ENCODE measurements at regions not wholly inside any gene's neighbourhood (a gene's known extent, or its start where the extent isn't known, plus 50 kb on each side); places are given as distances from the start of the nearest gene placed in this dataset.
"Not testable (repeated sequence)": the region's sequence is repeated elsewhere in the genome, so short reads cannot be mapped to it uniquely, and the experiment has no call there.

DNA sequence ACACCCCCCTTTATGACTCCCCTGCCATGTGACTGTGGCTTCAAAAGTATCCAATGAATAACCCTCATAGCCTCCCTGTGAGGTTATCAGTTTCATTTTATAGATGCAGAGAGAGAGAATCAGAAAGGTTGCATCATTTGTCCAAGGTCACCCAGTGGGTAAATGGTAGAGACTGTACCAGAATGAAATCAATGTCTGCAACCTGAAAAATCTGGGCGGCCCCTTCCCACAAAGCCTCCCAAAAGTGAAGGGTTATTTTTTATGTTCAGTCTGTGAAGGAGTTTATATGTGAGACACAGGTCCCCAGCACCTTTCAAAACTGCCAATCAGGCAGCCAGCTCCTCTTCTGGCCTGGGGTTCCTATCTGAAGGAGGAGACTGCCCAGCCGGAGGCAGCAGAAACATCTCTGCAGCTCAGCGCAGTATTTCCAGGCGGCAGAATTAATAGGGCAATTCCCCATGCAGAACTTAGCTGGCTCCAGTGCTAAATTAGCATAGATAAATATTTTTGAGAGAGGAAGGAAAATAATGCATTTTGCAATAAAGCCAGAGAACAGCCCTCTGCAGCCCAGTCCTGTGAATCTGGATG is 130.8 kb upstream of the PRR20G start:
- no peak for DNase-seq (ENCODE audit: low spot score)

DNA sequence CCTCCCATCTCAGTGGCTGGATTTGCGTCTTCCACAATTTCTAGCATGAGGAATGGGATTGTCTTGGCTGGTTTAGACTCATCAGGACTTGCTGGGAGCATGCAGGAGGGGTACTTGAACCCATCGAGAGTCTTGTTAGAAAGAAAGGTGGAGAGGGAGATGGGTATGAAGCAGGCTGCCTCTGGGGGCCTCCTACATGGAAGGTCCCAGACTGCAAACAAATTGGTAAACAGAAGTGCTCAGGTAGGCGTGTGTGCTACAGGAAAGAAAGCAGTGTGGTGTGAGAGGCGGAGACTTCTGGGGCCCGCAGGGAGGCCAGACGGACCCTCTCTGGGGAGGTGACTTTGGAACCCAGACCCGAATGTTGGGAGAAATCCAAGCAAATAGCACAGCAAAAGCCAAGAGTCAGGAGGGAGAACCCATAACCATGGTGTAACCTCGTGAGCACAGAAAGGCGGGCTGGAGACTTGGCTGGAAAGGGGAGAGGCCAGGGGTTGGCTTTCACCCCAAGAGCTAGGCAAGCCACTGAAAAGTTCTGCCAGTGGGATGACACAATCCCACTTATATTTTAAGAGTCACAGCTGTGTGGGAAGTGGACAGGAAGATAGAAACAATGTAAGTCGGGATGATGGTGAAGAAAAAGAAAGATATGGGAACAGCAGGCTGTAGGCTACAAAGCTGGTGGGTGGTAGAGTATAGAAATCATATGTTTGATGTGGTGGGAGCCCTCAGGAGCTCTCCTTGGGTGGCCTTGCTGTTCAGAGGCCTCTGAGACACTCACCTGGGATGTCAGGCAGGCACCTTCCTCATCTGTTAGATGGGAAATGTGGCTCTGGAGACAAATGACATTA is 130.1 kb upstream of the PRR20G start:
- DNase-seq (ENCODE audit: low spot score): no peak

- no peak for DNase-seq (ENCODE audit: low spot score)
Measured at GRCh38 chr3:127413871-127414270, 126.0 kb upstream of the PRR20G start.

GRCh38 chr3:127413318-127413673 is 125.5 kb upstream of the PRR20G start:
- DNase-seq (ENCODE audit: low spot score): no peak

- DNase-seq (ENCODE audit: low spot score): no peak
Measured at GRCh38 chr3:127412578-127413317, 124.9 kb upstream of the PRR20G start.

DNA sequence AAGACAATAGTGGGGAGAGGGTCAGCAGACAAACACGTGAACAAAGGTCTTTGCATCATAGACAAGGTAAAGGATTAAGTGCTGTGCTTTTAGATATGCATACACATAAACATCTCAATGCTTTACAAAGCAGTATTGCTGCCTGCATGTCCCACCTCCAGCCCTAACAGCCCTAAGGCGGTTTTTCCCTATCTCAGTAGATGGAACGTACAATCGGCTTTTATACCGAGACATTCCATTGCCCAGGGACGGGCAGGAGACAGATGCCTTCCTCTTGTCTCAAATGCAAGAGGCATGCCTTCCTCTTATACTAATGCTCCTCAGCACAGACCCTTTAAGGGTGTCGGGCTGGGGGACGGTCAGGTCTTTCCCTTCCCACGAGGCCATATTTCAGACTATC is 124.0 kb upstream of the PRR20G start:
- DNase-seq (ENCODE audit: low spot score): not testable (repeated sequence)

DNA sequence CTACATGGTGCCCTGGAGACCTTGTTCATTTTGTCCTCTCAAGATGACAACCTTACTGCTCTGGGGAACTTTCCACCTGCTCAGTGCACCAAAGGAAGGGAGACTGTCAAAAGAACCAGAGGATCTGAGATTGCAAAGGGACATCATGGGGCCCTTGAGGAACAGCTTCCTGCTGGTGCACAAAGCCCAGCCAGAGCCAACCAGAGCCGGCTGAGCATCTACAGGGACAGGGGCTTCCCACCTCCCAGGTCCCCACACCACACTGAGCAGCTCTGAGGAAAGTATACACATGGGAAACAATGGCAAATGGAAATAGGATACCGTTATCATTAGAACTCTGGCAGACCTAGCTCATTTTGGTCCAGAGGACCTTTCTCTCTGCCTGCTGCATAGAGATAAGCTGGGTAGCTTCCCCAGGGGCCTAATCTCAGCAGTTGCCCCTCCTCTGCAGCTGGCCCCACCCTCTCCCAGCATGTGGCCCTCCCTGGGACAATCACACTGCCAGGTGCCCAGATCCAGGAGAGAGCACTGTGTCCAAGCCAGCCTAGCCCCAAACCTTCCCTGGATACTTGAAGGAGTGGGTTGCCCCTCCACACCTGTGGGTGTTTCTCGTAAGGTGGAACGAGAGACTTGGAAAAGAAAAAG is 123.4 kb upstream of the PRR20G start:
- DNase-seq (ENCODE audit: low spot score): no peak

DNA sequence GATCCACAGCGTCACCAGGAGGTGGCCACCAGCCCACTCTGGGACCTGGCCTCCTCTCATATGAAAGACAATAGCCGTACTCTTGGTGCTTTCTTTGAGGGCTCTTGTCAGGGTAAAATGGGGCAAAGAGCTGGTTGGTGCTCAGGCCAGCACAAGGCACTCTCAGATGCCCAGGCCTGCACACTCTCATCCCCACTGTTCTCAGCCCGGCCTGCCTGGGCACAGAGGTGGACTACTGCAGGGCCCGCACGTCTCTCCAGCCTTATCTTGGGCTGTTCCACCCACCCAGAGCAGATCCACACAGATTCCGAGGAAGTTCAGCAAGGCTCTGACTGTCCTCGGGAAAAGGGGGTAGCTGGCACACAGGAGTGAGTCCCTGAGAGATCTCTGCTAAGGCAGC is 122.8 kb upstream of the PRR20G start:
- no peak for DNase-seq (ENCODE audit: low spot score)

- no peak for DNase-seq (ENCODE audit: low spot score)
Measured at GRCh38 chr3:127410137-127410488, 122.3 kb upstream of the PRR20G start.

- no peak for DNase-seq (ENCODE audit: low spot score)
Measured at GRCh38 chr3:127409421-127410136, 121.7 kb upstream of the PRR20G start.

DNA sequence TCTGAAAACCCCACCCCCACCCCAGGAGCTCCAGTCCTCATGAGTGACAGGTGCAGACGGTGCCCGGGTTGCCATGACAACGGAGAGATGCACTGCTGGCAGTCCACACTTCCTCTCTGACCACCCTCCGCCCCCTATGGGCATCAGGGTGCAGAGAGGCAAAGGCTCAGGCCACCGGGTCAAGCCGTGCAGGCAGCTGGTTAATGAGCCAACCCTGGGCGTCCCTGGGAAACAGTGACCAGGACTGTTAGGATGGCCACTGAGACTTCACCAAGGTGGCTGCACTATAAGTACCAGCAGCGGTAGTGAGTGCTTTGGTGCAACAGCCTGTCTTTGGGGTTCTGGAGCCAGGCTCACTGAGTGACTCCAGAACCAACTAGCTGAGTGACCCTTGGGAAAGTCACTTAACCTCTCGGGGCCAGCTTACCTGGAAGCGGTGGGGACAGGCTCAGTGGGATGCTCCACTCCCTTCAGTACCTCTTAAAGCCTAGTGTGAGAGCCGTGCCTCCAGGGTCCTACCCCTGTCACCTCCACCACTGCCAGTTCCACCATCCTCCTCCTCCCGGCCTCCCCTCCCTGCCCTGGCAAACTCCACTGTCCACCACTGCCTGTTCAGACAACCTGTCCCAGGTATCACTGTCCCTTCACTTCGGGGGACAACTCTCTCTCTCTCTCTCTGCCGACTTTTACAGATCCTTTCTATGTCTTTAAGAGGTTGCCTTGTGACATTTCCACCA is 121.0 kb upstream of the PRR20G start:
- no peak for DNase-seq (ENCODE audit: low spot score)

DNA sequence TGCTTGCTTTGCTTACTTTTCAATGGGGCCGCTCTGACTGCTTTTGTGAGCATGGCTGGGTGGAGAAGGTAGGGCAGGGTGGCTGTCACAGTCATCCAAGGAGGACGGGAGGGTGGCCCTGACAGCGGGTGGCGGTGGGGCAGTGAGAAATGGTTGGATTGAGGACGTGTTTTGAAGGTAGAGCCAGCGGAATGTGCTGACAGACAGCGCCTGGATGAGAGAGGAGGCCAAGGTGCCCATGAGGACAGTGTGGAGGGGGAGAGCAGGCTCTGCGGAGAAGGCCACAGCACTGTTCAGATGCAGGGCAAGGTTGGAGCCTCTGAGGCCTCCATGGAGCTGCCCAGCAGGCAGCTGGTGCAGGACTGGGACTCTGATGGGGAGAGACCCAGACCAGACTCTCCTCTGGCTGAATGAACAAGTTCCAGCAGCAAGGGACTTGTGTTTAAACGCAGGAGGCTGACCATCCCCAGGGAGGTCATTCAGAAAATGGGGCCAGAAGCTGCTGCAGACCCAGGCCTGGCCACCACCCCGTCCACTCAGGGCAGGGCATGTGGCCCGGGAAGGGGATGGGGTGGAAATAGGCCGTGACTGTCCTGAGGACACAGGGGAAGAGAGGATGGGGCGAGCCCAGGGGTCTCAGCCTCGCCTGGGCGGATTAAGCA is 120.3 kb upstream of the PRR20G start:
- DNase-seq (ENCODE audit: low spot score): no peak

DNA sequence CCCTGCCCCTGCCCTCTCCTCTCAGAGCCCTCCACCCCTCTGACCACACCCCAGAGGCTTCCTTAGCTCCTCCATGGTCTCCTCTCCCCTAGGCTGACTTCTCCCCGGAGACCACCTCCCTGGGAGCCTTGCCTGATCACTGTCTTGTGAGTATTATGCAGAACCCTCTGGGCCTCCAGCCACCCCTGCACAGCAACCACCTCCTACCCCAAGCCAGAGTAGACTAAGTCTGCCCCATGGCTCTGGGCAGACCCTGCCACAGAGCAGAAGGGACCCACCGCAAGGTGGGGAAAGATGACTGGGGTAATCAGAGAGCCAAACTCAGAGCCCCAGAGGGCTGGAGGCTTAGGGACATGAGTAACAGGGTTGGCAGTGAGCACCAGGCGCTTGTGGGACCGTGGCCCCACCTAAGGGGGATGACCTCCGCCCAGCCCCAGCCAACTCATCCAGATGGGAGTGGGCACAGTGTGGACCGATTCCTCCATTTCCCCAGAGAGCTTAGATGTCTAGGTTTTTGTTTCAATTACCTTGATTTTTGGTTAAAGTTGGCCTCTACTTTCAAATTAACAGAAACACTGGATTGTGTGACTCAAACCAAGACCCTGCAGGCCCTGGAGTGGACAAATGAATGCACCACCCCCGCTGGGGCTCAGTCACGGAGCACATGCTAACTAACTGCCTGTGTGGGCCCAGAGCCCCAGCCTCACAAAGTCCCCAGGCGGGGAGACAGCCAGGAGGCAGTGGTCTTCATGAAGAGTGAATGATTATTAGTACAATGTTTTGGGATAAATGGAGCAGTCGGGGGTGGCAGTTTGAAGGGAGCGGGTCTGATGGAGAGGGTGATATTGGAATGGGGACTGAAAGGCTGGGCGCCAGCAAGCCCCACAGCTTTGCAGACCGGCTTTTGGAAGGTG is 119.4 kb upstream of the PRR20G start:
- no peak for DNase-seq (ENCODE audit: low spot score)

GRCh38 chr3:127406309-127407025 is 118.6 kb upstream of the PRR20G start:
- peak; percentile 47 for DNase-seq (ENCODE audit: low spot score)

GRCh38 chr3:127405791-127406190 is 117.9 kb upstream of the PRR20G start:
- DNase-seq (ENCODE audit: low spot score): no peak

- DNase-seq (ENCODE audit: low spot score): no peak
Measured at GRCh38 chr3:127405010-127405598, 117.3 kb upstream of the PRR20G start.

DNA sequence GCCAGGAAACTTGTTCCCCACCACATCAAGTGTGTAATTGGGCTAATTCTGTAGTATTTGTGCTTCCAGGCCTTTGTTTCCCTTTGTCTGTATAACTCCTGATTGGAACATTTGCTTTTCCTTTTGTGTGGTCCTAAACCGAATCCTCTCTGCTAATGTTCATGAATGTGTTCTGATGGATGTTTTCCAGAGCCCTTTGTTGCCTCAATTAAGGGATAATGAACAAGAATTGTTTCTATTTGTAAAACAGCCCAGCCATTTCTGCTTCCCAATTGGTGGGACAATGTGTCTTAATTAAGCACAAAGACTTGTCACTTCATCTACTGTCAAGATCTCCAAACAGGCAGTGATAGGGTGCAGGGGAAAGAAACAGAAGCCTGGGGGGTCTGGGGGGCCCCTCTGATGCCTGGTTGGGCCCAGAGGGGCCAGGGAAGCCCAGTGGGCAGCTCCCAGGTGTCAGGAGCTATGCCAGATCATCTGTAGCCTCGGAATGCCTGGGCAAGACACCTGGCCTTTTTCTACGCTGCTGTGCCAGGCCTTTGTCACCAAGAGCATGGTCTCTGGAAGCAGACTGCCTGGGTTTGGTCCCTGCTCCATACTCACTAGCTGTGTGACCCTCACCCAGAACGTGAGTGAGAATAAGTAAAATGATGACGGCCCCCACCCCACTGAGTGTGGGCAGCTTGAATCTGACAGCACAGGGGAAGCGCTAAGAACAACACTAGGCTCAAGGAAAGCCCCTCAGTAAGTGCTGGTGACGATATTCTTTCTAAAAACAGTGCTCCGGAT is 116.6 kb upstream of the PRR20G start:
- no peak for DNase-seq (ENCODE audit: low spot score)

DNA sequence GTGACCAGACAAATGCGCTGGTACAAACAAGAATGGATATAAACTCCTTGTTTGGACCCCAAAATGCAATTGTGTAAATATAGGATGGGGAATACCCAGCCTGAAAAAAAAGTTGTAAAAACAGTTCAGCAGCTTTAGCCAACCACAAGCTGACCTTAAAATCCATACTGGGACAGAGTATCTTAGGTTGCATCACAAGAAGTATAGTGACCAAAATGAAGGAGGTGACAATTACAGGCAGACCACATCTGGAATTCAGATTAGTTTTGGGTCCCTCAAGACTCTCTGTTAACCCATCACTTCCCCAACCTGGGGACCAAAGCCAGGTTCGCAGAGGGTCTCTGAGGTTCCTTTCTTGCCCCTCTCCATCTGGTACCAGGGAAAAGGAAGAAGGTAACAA is 115.9 kb upstream of the PRR20G start:
- no peak for DNase-seq (ENCODE audit: low spot score)
